ENCODE measurements at regions not wholly inside any gene's neighbourhood (a gene's known extent, or its start where the extent isn't known, plus 50 kb on each side); places are given as distances from the start of the nearest gene placed in this dataset.

- intact Hi-C loops (cut with micrococcal nuclease; ENCODE audit: unreplicated experiment), result no loop called here
- no TSS peak for BruUV-seq (replicated peaks)
- Histone ChIP-seq H3K4me3 (ENCODE audit: low read depth, low read length) (no peak overlapping the region), H3K36me3 (ENCODE audit: control insufficient read depth, insufficient read depth, low read length) (no peaks in the 10 kb centered on the region), H3K9me3 (no peaks in the 10 kb centered on the region), H3K4me1 (no peaks in the 10 kb centered on the region), H3K27me3 (replicated peaks; ENCODE audit: control insufficient read depth, insufficient read depth, low read length) (no peaks in the 10 kb centered on the region)
- Mint-ChIP-seq H3K9me3 (ENCODE audit: unreplicated experiment) (no peaks in the 10 kb centered on the region), H3K27ac (ENCODE audit: unreplicated experiment) (no peak overlapping the region), H3K4me3 (ENCODE audit: unreplicated experiment) (no peak overlapping the region), H3K4me1 (ENCODE audit: low read depth, unreplicated experiment) (no peaks in the 10 kb centered on the region), H3K27me3 (ENCODE audit: insufficient read depth, unreplicated experiment) (peaks cover 6% of the 10 kb centered on the region), H3K36me3 (ENCODE audit: insufficient read depth, unreplicated experiment) (no peaks in the 10 kb centered on the region)
- ChIA-PET POLR2A (no interaction called here), CTCF (interaction anchor here (1.3 kb wide), 1 partner anchor 8 kb away, joined by 4 read pairs; no protein-coding TSS in a partner anchor)
- DNase-seq, result no peak
- no peak for TF ChIP-seq CTCF (IDR thresholded peaks at IDR 0.05; ENCODE audit: insufficient read depth in 1 of 2, low read depth in 1 of 2, low read length in 1 of 2, severe bottlenecking in 1 of 2, unreplicated experiment in 1 of 2)
Observed at GRCh38 chr2:78681386-78681785, 344.1 kb upstream of the REG3G start.

- peaks cover 6% of the 10 kb centered on the region for H3K27me3 Mint-ChIP-seq (ENCODE audit: insufficient read depth, unreplicated experiment)
- intact Hi-C loops (cut with micrococcal nuclease; ENCODE audit: unreplicated experiment), result no loop called here
- ChIA-PET POLR2A (no interaction called here), CTCF (interaction anchor here (1.3 kb wide), 1 partner anchor 9 kb away, joined by 4 read pairs; no protein-coding TSS in a partner anchor)
- no peaks in the 10 kb centered on the region for H3K36me3 ChIP-seq (ENCODE audit: control insufficient read depth, insufficient read depth, low read length)
- no peaks in the 10 kb centered on the region for H3K9me3 ChIP-seq
- no peak overlapping the region for H3K4me3 Mint-ChIP-seq (ENCODE audit: unreplicated experiment)
- no peaks in the 10 kb centered on the region for H3K9me3 Mint-ChIP-seq (ENCODE audit: unreplicated experiment)
- H3K36me3 Mint-ChIP-seq (ENCODE audit: insufficient read depth, unreplicated experiment), result no peaks in the 10 kb centered on the region
- H3K4me3 ChIP-seq (ENCODE audit: low read depth, low read length), result no peak overlapping the region
- H3K27me3 ChIP-seq (replicated peaks; ENCODE audit: control insufficient read depth, insufficient read depth, low read length), result no peaks in the 10 kb centered on the region
- no peak overlapping the region for H3K27ac Mint-ChIP-seq (ENCODE audit: unreplicated experiment)
- DNase-seq, result no peak
- no peaks in the 10 kb centered on the region for H3K4me1 ChIP-seq
- no peaks in the 10 kb centered on the region for H3K4me1 Mint-ChIP-seq (ENCODE audit: low read depth, unreplicated experiment)
- TF ChIP-seq CTCF (IDR thresholded peaks at IDR 0.05; ENCODE audit: insufficient read depth in 1 of 2, low read depth in 1 of 2, low read length in 1 of 2, severe bottlenecking in 1 of 2, unreplicated experiment in 1 of 2), result no peak
- BruUV-seq (replicated peaks), result no TSS peak
Observed at GRCh38 chr2:78682781-78683180, 342.7 kb upstream of the REG3G start.

GRCh38 chr2:78686625-78687153, 338.8 kb upstream of the REG3G start:
- BruUV-seq (replicated peaks), result no TSS peak
- ChIA-PET CTCF (no interaction called here), POLR2A (no interaction called here)
- no peaks in the 10 kb centered on the region for H3K9me3 Mint-ChIP-seq (ENCODE audit: unreplicated experiment)
- Histone ChIP-seq H3K36me3 (ENCODE audit: control insufficient read depth, insufficient read depth, low read length) (no peaks in the 10 kb centered on the region), H3K9me3 (no peaks in the 10 kb centered on the region), H3K4me1 (no peaks in the 10 kb centered on the region), H3K4me3 (ENCODE audit: low read depth, low read length) (no peak overlapping the region), H3K27me3 (replicated peaks; ENCODE audit: control insufficient read depth, insufficient read depth, low read length) (no peaks in the 10 kb centered on the region)
- DNase-seq, result no peak
- H3K36me3 Mint-ChIP-seq (ENCODE audit: insufficient read depth, unreplicated experiment), result no peaks in the 10 kb centered on the region
- H3K4me1 Mint-ChIP-seq (ENCODE audit: low read depth, unreplicated experiment), result no peaks in the 10 kb centered on the region
- intact Hi-C loops (cut with micrococcal nuclease; ENCODE audit: unreplicated experiment), result no loop called here
- no peak overlapping the region for H3K4me3 Mint-ChIP-seq (ENCODE audit: unreplicated experiment)
- TF ChIP-seq CTCF (IDR thresholded peaks at IDR 0.05; ENCODE audit: insufficient read depth in 1 of 2, low read depth in 1 of 2, low read length in 1 of 2, severe bottlenecking in 1 of 2, unreplicated experiment in 1 of 2), result no peak
- H3K27ac Mint-ChIP-seq (ENCODE audit: unreplicated experiment), result no peak overlapping the region
- H3K27me3 Mint-ChIP-seq (ENCODE audit: insufficient read depth, unreplicated experiment), result peaks cover 6% of the 10 kb centered on the region
